HepG2 (cell line): ENCODE measurements at regions not wholly inside any gene's neighbourhood (a gene's known extent, or its start where the extent isn't known, plus 50 kb on each side); places are given as distances from the start of the nearest gene placed in this dataset.

ENCODE experiments used
- ARID2 ChIP-seq: sonication (generic); formaldehyde crosslinking; IDR thresholded peaks from 2 replicates; pipeline ENCODE4 v1.8.1; 2022; ENCODE audit warnings: mild to moderate bottlenecking, missing genetic modification reagents, borderline replicate concordance
- CTCF ChIP-seq: sonication (generic); formaldehyde crosslinking; IDR thresholded peaks from 2 replicates; pipeline ENCODE4 v1.5.0; 2020; ENCODE audit warnings: mild to moderate bottlenecking, missing genetic modification reagents, moderate library complexity
- E2F1 ChIP-seq: sonication (generic); formaldehyde crosslinking; IDR thresholded peaks from 2 replicates; pipeline ENCODE4 v1.5.0; 2020; ENCODE audit warnings: missing genetic modification reagents
- HINFP ChIP-seq: sonication (generic); formaldehyde crosslinking; IDR thresholded peaks from 2 replicates; pipeline ENCODE4 v1.4.0; 2020; ENCODE audit warnings: low read depth, mild to moderate bottlenecking, missing genetic modification reagents
- IRF2 ChIP-seq: IDR thresholded peaks from 2 replicates; pipeline ENCODE4 v1.6.1; 2018; ENCODE audit warnings: missing genetic modification reagents, missing compliant biosample characterization
- NFATC3 ChIP-seq: sonication (generic); formaldehyde crosslinking; IDR thresholded peaks from 2 replicates; pipeline ENCODE4 v1.5.1; 2020; ENCODE audit warnings: mild to moderate bottlenecking, missing genetic modification reagents
- TAF1 ChIP-seq: sonication (generic); formaldehyde crosslinking; IDR thresholded peaks from 2 replicates; pipeline ENCODE4 v1.4.0; 2020; ENCODE audit warnings: missing genetic modification reagents
- USF2 ChIP-seq, 2 experiments: sonication (generic) in 1 of 2; formaldehyde crosslinking in 1 of 2; IDR thresholded peaks; 2 replicates each; pipeline versions ENCODE4 v1.5.1 to v1.6.1; 2011 to 2020; ENCODE audit warnings: borderline replicate concordance in 1 of 2, low read depth in 1 of 2, low read length in 1 of 2, mild to moderate bottlenecking in 1 of 2, missing genetic modification reagents in 1 of 2, moderate library complexity in 1 of 2
- ZBTB1 ChIP-seq: sonication (generic); formaldehyde crosslinking; IDR thresholded peaks from 2 replicates; pipeline ENCODE4 v1.4.0; 2020; ENCODE audit warnings: missing genetic modification reagents, borderline replicate concordance

- TF ChIP-seq USF2 (IDR thresholded peaks at IDR 0.05; ENCODE audit: low read depth, low read length) (no peak), USF2 (CRISPR knock-in tag; IDR thresholded peaks at IDR 0.05; ENCODE audit: borderline replicate concordance) (no peak), IRF2 (CRISPR knock-in tag) (no peak), ZBTB1 (no peak), E2F1 (CRISPR knock-in tag) (no peak), NFATC3 (CRISPR knock-in tag) (no peak), ARID2 (no peak), TAF1 (CRISPR knock-in tag) (no peak), HINFP (CRISPR knock-in tag) (no peak), CTCF (no peak)
These were observed 203.0 kb downstream of the STK31 start for GRCh38 chr7:23913016-23913415.
